HG03139 (cell line): ENCODE measurements at regions not wholly inside any gene's neighbourhood (a gene's known extent, or its start where the extent isn't known, plus 50 kb on each side); places are given as distances from the start of the nearest gene placed in this dataset.
"Not testable (repeated sequence)": the region's sequence is repeated elsewhere in the genome, so short reads cannot be mapped to it uniquely, and the experiment has no call there.

Source experiments
- ATAC-seq: cut with Tn5 transposase; IDR thresholded peaks from one replicate; pipeline ENCODE4 v1.9.1; 2021; ENCODE audit not compliant: unreplicated experiment

DNA sequence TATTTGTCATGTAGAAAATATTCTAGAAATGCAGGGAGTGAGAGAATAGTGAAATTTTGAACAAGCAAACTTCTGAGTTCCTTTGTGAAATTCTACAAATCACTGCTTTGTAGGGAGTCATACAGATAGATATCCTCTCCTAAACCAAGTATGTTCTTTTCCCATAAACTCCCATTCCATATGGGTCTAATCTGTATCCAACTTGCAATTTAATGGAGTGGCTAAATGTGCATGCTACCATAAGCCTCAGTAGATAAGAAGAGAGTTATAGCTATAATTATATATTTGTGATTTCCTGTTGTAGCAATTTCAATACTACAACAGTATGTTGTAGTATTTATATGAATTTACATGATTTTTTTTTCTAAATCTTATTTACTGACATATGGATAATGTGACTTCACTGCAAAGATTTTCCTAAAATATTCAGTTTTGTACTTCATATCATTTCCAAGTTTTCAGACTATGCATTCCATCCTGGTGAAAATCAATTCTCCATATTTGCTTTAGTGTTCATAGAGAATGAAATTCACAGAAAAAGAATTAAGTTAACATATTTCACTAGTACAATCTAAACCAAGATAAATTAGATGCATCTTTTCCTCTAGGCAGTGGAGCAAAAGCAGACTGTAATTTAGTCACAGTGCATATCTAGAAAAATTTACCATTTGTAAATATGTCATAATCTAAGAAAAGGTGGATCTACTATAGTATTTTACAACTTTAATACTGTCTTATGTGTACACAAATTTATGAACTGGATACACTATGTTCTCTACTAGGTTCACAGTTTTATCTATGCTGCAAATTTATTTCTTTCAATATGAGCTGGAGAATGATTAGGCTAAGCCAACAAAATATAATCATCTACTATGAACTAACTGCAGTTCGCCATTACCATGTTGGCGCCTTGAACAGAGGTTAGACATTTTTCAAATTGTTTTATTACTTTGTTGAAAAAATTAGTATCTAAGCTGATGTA, 372.9 kb upstream of the NDST3 start:
- no peak for ATAC-seq

DNA sequence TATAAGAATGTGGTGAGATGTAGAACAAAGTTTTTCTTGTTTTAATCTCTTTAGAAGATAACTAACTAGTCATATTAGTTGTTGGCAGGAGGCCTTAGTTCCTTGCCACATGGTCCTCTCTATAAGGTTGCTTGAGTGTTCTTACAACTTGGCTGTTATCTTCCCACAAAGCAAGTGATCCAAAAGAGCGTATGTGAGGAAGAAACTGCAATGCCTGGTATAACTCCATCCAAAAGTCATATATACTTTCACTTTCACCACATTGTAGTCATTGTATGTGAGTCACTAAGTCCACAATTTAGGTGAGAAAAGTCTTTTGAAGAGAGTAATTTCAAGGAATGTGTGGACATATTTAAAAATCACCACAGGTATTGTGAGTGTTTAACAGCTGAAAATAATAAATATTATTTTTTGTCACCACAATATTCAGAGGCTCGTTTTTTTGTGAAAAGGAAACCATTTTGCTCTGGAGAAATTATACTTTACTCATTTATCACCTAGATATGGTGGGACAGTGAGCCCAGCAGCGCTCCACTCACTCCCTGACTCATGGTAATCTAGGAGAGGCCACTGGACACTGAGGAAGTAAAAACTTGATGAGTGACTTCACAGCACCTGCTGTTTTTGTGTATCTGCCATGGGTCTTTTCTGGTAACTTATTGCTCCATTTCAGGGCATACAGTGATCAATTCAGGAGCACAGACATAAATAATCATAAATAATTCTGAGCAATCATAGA, 369.4 kb upstream of the NDST3 start:
- no peak for ATAC-seq

DNA sequence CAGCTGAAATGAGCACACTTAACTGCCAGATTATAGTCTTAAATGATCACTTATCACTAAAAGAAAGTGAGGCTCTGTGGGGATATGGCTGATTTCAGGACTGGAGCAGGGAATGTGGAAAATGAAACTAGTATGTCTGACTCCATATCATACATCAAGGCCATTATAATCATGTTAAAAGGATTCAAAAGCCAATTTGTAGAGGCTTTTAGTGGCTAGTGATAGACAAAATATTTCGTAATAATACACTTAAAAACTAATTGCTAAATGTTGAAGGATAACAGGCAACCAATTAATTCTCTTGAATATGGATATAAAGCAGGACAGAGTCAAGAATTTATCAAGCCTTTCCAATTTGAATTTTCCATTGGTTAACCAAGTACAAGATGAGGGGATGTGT, 358.1 kb upstream of the NDST3 start:
- no peak for ATAC-seq

DNA sequence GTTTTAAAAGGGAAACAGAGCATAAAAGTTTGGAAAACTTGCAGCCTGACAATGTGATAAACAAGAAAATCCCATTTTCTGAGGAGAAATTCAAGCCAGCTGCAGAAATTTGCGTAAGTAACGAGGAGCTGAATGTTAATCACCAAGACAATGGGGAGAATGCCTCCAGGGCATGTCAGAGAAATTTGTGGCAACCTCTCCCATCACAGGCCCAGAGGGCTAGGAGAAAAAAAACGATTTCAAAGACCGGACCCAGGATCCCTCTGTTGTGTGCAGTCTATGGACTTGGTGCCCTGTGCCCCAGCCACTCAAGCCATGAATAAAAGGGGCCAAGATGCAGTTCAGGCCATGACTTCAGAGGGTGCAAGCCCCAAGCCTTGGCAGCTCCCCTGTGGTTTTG, 355.4 kb upstream of the NDST3 start:
- no peak for ATAC-seq

DNA sequence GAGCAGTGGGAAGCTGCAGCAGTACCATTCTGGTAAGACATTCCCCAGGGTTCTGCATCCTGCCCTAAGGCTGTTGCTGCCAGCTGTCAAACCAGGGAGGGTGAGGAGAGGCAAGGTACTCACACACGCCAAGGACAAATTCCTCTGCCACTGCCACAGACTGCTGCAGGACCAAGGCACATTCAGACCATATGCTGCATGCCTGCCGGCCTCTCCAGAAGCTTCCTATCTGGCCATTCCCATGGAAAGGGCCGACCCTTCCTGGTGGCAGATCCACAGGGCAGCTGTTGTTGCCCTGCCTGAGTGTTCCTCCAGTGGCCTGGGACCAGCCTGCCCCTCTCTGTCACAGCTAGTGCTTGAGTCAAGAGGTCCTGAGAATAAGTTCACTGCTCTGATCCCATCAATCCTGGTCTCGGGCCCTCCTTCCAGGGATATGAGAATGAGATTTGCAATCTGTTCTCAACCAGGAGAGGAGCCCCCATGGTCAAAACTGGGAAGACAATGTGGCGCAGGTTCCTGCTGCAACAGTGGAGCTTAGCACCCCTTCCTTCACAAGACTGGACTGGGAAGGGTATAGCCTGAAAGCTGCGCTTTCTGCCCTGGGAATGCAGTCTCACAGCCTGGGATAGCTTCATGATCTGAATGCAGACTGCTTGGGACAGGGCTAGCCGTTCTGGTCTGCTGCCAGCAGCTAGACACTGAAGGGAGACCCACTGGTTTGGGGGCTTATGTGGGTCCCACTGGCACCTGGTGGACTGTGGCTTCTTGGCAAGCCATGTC, 342.5 kb upstream of the NDST3 start:
- ATAC-seq = no peak

DNA sequence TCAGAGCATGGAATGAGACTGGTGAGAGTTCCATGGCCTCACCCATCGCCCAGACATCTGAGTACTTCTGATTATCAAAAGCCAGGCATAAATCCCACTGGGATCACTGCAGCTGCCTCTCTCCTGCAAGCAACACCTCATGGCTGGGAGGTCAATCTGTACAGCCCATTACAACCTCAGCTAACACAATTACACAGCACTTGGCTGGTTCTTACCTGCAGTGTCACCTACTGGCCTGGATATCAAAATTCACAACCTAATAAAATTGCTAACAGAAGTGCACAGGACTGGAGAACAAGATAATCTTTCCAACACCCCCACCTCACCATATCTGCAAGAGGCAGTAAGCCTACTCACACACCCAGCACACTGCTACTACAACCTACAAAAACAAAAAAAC, 341.7 kb upstream of the NDST3 start:
- no peak for ATAC-seq

DNA sequence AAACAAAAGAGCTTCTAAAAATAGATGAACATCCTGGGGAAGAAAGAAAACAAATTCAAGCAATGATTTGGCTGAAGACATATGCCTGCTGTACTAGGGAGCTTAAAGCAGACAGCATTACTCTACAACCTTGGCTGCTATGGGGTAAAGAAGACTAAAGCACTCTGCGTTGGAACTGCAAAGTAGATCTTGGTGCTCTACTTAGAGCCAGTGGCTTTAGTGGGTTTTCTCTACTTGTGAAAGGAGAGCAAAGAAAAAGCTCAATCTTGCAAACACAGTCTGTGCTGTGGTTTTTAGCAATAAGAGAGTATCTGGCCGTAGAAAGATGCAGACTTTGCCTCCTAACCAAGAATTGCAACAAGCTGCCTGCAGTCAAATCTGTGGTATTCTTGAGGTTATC, 334.7 kb upstream of the NDST3 start:
- ATAC-seq = no peak

DNA sequence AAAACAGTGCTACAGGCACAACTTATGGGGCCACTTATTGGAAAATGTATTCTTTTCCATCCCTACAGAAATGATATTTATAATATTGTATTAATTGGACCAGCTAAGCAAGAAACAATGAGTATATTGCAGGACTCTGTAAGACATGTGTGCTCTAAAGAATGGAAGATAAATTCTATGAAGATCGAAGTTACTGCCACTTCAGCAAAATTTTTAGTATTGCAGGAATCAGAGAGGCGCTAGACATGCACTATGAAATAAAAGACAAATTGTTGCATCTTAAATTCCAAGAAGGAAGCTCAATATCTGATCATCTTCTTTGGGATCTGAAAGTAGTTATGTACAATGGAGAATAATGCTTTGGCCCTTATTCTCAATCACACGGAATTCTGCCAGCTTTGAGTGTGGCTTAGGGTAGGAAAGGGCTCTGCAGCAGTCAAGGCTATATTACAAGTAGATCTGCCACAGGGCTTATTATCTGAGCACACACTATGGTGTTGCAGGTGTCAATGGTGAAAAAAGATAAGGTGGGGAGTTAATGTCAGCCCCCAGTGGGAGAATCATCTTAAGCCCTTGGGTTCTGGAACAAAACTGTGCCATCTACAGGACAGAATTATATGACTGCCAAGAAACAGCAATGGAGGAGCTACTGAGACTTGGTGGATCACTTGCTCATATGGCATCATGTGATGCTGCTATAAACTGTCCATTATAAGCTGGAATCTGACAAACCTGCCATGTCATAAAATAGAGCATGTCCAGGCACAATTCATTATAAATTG, 334.0 kb upstream of the NDST3 start:
- no peak for ATAC-seq

DNA sequence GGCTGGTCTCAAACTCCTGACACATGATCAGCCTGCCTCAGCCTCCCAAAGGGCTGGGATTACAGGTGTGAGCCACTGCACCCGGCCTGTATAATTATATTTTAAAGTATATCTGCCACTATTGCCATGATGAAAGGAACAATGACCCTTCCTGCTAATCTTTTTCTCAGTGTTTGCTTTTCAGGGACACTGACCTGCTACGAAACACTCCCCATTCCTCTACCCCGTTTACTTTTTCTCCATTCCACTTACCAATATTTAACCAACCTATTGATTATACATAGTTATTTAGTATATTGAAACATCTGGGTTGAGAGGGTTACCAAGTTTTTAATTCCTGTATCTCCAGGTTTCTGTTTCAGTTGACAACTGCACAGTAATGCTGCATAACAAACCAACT, 331.9 kb upstream of the NDST3 start:
- no peak for ATAC-seq

DNA sequence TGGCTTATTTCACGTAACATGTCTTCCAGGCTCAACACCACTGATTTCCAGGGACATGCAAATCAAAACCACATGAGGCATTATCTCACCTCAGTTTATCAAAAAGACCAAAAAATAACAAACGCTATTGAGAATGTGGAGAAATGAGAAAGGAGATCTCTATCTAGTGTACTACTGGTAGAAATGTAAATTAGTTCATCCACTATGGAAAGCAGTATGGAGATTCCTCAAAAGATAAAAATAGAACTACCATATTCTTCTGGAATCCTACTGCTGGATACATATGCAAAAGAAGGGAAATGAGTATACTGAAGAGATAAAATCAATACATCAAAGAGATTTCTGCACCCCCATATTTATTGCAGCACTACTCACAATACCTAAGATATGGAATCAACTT, 329.6 kb upstream of the NDST3 start:
- ATAC-seq = no peak

DNA sequence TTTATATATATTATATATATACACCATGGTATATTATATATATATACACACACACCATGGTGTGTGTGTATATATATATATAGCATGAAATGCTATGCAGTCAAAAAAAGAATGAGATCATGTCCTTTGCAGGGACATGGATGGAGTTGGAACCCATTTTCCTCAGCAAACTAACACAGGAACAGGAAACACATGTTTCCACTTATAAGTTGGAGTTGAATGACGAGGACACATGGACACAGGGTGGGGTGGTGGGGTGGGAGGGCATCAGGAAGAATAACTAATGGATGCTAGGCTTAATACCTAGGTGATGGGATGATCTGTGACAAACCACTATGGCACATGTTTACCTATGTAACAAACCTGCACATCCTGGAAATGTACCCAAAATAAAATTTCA, 293.6 kb upstream of the NDST3 start:
- ATAC-seq = no peak

DNA sequence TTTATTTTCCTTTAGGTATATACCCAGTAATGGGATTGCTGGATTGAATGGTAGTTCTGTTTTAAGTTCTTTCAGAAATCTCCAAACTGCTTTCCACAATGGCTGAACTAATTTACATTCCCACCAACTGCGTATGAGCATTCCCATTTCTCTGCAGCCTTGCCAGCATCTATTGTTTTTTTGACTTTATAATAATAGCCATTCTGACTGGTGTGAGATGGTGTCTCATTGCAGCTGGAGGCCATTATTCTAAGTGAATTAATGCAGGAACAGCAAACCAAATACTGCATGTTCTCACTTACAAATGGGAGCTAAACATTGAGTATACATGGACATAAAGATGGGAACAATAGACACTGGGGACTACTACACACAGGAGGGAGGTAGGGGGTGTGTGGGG, 288.9 kb upstream of the NDST3 start:
- ATAC-seq = not testable (repeated sequence)

DNA sequence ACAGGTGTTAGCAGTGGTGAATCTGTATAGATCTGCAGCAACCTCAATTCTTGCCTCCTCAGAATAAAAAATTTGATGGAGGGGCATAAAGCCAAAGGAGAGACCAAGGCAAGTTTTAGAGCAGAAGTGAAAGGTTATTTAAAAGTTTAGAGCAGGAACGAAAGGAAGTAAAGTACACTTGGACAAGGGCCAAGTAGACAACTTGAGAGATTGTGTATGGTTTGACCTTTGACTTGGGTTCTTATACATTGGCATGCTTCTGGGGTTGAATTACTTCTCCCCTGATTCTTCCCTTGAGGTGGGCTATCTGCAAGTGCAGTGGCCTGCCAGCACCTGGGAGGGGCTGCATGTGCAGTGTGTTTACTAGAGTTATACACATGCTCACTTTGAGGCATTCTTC, 278.8 kb upstream of the NDST3 start:
- no peak for ATAC-seq

DNA sequence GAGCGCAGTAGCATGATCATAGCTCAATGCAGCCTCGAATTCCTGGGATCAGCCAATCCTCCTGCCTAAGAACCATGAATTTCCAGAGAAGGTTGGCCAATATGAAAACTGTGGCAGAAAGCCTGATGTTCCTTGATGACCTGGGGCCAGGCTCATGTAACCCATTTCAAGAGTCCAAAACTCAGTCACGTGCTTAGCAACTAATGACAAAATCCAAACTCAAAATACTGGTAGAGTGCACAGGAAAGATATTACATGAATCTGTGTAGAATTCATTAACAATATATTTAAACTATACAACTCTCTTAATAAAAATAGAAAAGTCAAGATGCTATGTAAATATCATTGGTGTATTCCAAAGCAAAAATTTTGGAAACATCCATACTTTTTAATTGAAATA, 265.7 kb upstream of the NDST3 start:
- ATAC-seq = no peak

DNA sequence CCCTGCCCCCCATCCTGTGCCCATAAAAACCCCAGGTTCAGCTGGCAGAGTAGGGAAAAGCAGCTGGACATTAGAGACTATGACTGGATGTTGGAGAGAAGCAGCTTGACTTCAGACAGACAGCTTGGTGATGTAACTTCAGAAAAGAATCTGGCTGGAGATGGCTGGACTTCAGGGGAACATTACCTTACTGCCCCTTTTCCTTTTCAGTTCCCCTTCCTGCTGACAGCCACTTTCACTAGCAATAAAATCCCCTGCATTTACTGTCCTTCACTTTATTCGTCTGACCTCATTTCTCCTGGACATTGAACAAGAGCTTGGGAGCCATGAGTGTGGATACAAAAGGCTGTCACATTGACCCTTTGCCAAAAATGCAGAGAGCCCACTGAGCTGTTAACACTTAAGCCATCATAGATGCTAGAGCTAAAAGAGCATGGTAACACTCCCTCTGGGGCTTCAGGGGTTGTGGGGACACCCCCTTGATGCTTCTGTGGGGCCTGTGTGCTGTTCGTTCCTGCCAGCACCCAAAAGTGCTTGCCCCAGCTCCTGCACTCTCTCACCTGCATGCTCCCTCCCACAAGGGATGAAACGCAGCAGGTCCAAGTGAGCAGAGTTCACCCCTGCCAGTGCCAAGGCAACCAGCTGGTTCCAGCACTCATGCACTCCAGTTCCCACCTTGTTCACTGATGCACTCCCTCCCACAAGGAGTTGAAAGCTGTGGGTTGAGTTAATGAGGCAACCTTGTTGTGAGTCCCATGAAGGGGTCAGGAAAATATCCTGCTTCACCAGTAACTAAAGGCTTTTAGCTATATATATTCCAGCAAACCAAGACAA, 263.8 kb upstream of the NDST3 start:
- no peak for ATAC-seq

DNA sequence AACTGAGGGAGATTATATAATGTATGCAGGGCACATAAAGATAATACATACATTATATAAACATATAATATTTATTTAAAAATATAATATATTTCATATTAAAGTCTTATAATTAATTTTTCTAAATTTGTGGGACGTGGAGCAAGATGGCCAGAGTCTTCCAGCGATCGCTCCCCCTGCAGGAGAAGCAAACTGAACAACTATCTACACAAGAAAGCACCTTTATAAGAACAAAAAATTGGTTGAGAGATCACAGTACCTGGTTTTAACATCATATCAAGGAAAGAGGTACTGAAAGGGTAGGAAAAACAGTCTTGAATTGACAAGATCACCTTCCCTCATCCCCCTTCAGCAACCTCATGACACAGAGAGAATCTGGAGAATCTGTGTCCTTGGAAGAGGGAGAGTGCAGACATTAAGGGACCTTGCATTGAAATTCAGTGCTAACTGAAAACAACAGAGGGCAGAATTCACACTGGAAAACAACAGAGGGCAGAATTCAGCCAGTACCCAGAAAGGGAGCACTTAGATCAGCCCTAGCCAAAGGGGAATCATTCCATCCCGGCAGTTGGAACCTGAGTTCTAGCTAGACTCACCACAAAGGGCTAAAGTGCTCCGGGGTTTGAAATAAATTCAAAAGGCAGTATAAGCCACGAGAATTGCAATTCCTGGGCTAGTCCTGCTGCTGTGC, 262.5 kb upstream of the NDST3 start:
- no peak for ATAC-seq

DNA sequence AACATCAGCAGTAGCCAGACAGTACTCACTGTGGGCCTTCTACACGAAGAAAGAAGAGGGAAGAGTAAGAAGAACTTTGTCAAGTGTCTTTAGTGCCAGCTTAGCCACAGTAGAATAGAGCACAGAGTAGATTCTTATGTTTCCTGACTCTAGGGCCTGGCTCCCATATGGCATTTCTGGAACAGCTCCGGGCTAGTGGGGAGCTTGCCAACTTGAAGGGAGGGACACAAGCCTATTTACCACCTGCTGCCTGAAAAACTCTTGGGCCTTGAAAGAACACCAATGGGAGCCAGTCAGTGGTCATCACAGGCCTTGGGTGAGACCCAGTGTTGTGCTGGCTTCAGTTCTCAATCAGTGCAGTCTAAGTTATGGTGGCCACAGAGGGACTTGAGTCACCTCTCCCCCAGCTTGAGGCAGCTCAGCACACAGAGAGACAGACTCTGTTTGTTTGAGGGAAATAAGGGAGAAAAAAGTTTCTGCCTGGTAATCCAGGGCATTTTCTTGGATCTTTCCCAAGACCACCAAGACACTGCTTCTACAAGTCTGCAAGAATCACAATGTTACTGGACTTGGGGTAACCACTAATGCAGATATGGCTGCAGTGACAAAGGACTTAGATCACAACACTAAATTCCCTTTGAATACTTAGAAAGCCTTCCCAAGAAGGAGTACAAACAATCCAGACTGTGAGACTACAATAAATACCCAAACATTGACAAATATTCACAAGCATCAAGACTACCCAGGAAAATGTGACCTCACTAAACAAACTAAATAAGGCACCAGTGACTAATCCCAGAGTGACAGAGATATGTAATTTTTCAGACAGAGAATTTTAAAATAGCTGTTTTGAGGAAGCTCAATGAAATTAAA, 261.0 kb upstream of the NDST3 start:
- no peak for ATAC-seq

DNA sequence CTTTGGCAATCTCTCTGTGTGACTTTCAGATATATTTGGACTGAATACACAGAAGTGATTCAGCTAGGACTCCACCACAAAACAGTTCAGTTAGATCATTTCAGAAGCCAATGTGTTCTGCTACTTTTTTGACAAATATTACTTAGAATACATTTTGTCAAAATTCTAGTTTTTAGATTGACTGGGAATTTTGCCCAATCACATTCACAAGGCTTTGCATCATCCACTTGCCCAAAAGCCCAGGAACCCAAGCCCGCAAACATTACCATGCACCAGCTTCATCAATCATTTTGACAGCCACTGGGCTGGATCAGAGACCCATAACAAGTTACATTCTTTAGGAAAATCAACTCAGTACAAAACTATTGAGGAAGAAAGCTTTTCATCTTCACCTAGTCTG, 256.6 kb upstream of the NDST3 start:
- ATAC-seq = no peak
